DND-41 (cell line): ENCODE measurements at regions not wholly inside any gene's neighbourhood (a gene's known extent, or its start where the extent isn't known, plus 50 kb on each side); places are given as distances from the start of the nearest gene placed in this dataset.

Experiments used
- CTCF ChIP-seq: IDR thresholded peaks from 2 replicates; pipeline ENCODE4 v1.5.1; 2012; ENCODE audit warnings: borderline replicate concordance, low read length, moderate library complexity, mild to moderate bottlenecking; ENCODE audit not compliant: poor library complexity, severe bottlenecking; ENCODE audit errors: extremely low read depth
- EZH2 ChIP-seq: IDR thresholded peaks from 3 replicates; pipeline ENCODE4 v1.6.1; 2012; ENCODE audit warnings: borderline replicate concordance, low read depth, mild to moderate bottlenecking, moderate library complexity, low read length, inconsistent platforms; ENCODE audit not compliant: severe bottlenecking

DNA sequence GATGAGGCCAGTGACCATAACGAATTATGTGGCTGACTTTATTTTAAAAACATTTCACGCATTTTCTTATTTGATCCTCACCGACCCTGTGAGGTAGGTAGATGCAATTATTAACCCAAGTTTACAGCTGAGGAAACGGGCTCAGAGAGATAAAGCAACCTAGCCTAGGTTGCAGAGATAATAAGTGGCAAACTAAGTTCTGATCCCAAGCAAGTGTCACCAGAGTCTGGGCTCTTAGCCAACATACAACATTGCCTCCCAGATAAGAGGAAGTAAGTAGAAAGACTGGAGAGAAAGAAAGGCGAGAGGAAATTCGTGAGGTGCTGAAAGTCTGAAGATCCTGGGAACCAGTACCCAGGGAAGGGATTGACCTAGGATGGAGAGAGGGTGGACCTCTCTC lies 77.4 kb upstream of the GPR50 start:
- TF ChIP-seq CTCF, result no peak
- no peak for TF ChIP-seq EZH2
